Thoracic aorta (tissue), 2 donors: ENCODE measurements at regions not wholly inside any gene's neighbourhood (a gene's known extent, or its start where the extent isn't known, plus 50 kb on each side); places are given as distances from the start of the nearest gene placed in this dataset.

ENCODE experiments used
- ATAC-seq: fragments of 150-250 bp; one replicate; pipeline ENCODE4 v1.8.0; 2017; ENCODE audit warnings: low read depth; ENCODE audit not compliant: insufficient number of reproducible peaks, low FRiP score
- DNase-seq: peaks from one replicate; pipeline ENCODE4 v3.0.0-alpha.2; 2020; ENCODE audit warnings: low spot score
- H3K27ac ChIP-seq, 2 donors: fragments of 200-600 bp; sonication (generic); 1 replicate in 1 of 2; 2 replicates in 1 of 2; pipeline ENCODE4 v1.5.1; 2016; ENCODE audit warnings: mild to moderate bottlenecking in 2 of 2, moderate library complexity in 2 of 2
- H3K27me3 ChIP-seq: fragments of 200-600 bp; sonication (generic); replicated peaks from 2 replicates; pipeline ENCODE4 v1.6.0; 2016; ENCODE audit warnings: mild to moderate bottlenecking; ENCODE audit not compliant: insufficient read depth
- H3K36me3 ChIP-seq: fragments of 200-600 bp; sonication (generic); one replicate; pipeline ENCODE4 v1.5.1; 2016
- H3K4me1 ChIP-seq, 2 donors: fragments of 200-600 bp; sonication (generic); 1 replicate in 1 of 2; 2 replicates in 1 of 2; pipeline versions ENCODE4 v1.5.1 to v1.6.0; 2016; ENCODE audit warnings: low read depth in 2 of 2, mild to moderate bottlenecking in 1 of 2; ENCODE audit not compliant: control insufficient read depth in 1 of 2
- H3K4me3 ChIP-seq: fragments of 200-600 bp; sonication (generic); 2 replicates; pipeline ENCODE4 v1.5.1; 2016; ENCODE audit warnings: mild to moderate bottlenecking
- H3K9me3 ChIP-seq: fragments of 200-600 bp; sonication (generic); 2 replicates; pipeline ENCODE4 v1.5.1; 2016
- CTCF ChIP-seq: fragments of 200-600 bp; sonication (generic); IDR thresholded peaks from one replicate; pipeline ENCODE4 v1.5.1; 2019; ENCODE audit warnings: antibody characterized with exemption

DNA sequence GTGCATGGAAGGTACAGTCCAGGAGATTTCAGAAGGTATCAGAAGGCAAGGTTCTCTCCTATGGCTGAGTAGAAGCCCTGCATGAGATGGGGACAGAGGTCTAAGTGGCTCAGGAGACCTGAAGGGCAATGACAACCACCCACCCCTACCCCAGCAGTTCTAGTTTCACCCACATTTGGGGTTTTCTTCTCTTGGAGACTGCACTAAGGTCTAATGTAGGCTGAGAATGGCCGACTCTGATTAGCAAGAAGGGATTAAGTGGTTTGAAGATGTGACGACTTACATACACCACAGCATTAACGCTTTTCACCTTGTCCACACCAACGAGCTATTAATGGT, 71.7 kb upstream of the SOX5 start:
- Histone ChIP-seq H3K27me3 (no peaks in the 10 kb centered on the region), H3K4me1 (peaks cover 16 to 31% of the 10 kb centered on the region in 2 donors), H3K36me3 (no peaks in the 10 kb centered on the region), H3K27ac (no peak overlapping the region), H3K9me3 (no peaks in the 10 kb centered on the region), H3K4me3 (no peak overlapping the region)
- DNase-seq (no peak), ATAC-seq (no peak)
- TF ChIP-seq CTCF, result no peak

DNA sequence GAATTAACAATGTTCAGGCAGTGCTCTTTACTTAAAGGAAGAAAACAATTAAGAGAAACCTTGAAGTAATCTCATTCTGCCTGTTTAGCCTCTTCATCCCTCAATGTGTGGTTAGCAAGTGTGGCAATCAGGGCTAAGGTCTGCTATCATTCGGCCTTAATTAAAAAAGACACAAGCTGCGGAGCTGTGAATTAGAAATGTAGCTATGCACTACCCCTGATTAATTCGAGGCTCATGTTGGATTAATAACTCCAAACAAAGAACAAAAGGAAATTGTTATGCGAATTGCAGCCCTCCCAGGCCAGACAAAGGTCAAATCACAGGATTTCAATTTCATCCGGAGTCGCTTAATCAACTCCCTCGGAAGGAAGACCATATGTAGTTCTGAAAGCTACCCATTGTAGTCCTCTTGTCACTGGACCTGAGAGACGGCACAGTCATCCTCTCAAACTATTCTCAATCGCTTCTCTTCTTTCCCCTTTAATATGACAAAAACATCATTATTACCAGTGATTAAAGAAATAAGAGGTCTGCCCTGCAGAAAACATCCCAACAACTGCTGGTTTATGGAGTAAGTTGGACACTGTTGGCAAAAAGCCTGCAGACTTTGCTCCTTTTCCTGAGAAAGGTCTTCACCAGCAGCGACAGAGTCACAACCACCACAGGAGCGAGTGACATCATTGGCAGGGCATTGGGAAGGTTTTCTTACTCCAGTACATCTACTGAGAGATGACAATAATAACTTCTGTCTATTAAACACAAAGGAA, 71.1 kb upstream of the SOX5 start:
- Histone ChIP-seq H3K4me1 (peaks cover 16 to 26% of the 10 kb centered on the region in 2 donors), H3K27ac (no peak overlapping the region), H3K27me3 (no peaks in the 10 kb centered on the region), H3K4me3 (no peak overlapping the region), H3K36me3 (no peaks in the 10 kb centered on the region), H3K9me3 (no peaks in the 10 kb centered on the region)
- ATAC-seq (no peak), DNase-seq (no peak)
- no peak for TF ChIP-seq CTCF

DNA sequence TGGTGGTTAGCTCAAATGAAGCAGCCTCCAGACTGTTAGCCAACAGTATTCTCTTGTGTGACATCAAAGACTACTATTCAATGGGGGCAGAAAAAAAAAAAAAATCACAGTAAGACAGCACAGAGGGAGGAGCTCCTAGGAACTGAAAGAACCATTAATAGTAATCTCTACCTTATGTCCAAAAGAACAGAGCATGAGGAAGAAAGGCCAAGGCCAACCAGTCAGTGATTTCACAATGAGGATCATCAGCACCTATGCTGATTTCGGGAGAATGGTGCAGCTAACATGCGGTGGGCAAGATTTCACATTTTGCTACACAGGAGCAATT, 66.3 kb upstream of the SOX5 start:
- Histone ChIP-seq H3K36me3 (no peaks in the 10 kb centered on the region), H3K27me3 (no peaks in the 10 kb centered on the region), H3K27ac (no peak overlapping the region), H3K9me3 (no peaks in the 10 kb centered on the region), H3K4me3 (no peak overlapping the region), H3K4me1 (no peaks in the 10 kb centered on the region)
- no peak for TF ChIP-seq CTCF
- DNase-seq (no peak), ATAC-seq (no peak)

- Histone ChIP-seq H3K27ac (no peak overlapping the region), H3K27me3 (no peaks in the 10 kb centered on the region), H3K36me3 (no peaks in the 10 kb centered on the region), H3K9me3 (no peaks in the 10 kb centered on the region), H3K4me1 (no peaks in the 10 kb centered on the region), H3K4me3 (no peak overlapping the region)
- ATAC-seq (no peak), DNase-seq (no peak)
- TF ChIP-seq CTCF, result no peak
These were observed 65.7 kb upstream of the SOX5 start for GRCh38 chr12:24014915-24015832.

- Histone ChIP-seq H3K4me3 (no peak overlapping the region), H3K27me3 (no peaks in the 10 kb centered on the region), H3K4me1 (no peaks in the 10 kb centered on the region), H3K9me3 (no peaks in the 10 kb centered on the region), H3K27ac (no peak overlapping the region), H3K36me3 (no peaks in the 10 kb centered on the region)
- no peak for TF ChIP-seq CTCF
- no peak for ATAC-seq
- DNase-seq, result no peak
These were observed 64.8 kb upstream of the SOX5 start for GRCh38 chr12:24014240-24014639.
